GM23338 (cell line): ENCODE measurements at regions not wholly inside any gene's neighbourhood (a gene's known extent, or its start where the extent isn't known, plus 50 kb on each side); places are given as distances from the start of the nearest gene placed in this dataset.

Source experiments
- ATAC-seq: fragments of 200-7000 bp; cut with Tn5 transposase; 3 replicates; pipeline ENCODE4 v1.9.1; 2020
- DNase-seq: peaks from one replicate; pipeline ENCODE4 v3.0.0-alpha.2; 2015; ENCODE audit warnings: low spot score
- H2AFZ ChIP-seq: fragments of 200-600 bp; sonication (generic); 2 replicates; pipeline ENCODE4 v1.8.0; 2016; ENCODE audit warnings: antibody characterized with exemption, mild to moderate bottlenecking, moderate library complexity
- H3F3A ChIP-seq: fragments of 200-600 bp; sonication (generic); replicated peaks from 2 replicates; pipeline ENCODE4 v1.8.0; 2017; ENCODE audit warnings: antibody characterized with exemption, mixed run types, low read depth
- H3K27ac ChIP-seq: fragments of 200-600 bp; sonication (generic); 2 replicates; pipeline ENCODE4 v1.6.1; 2016; ENCODE audit warnings: low read depth
- H3K27me3 ChIP-seq: fragments of 200-600 bp; sonication (generic); 2 replicates; pipeline ENCODE4 v1.8.0; 2016; ENCODE audit warnings: mild to moderate bottlenecking, mixed run types, moderate library complexity; ENCODE audit not compliant: insufficient read depth
- H3K36me3 ChIP-seq: fragments of 200-600 bp; sonication (generic); 2 replicates; pipeline ENCODE4 v1.8.0; 2016; ENCODE audit warnings: mild to moderate bottlenecking; ENCODE audit not compliant: insufficient read depth
- H3K4me1 ChIP-seq: fragments of 200-600 bp; sonication (generic); 2 replicates; pipeline ENCODE4 v1.8.0; 2016; ENCODE audit warnings: mild to moderate bottlenecking, moderate library complexity; ENCODE audit not compliant: insufficient read depth
- H3K4me2 ChIP-seq: fragments of 200-600 bp; sonication (generic); 2 replicates; pipeline ENCODE4 v1.7.1; 2017; ENCODE audit warnings: mixed run types
- H3K4me3 ChIP-seq: fragments of 200-600 bp; sonication (generic); 2 replicates; pipeline ENCODE4 v1.6.1; 2016; ENCODE audit warnings: mixed run types
- H3K79me2 ChIP-seq: fragments of 200-600 bp; sonication (generic); replicated peaks from 2 replicates; pipeline ENCODE4 v1.8.0; 2017; ENCODE audit warnings: mild to moderate bottlenecking; ENCODE audit not compliant: insufficient read depth
- H3K9me2 ChIP-seq: fragments of 200-600 bp; sonication (generic); 2 replicates; pipeline ENCODE4 v1.8.0; 2017; ENCODE audit not compliant: insufficient read depth
- H4K20me1 ChIP-seq: fragments of 200-600 bp; sonication (generic); replicated peaks from 2 replicates; pipeline ENCODE4 v1.8.0; 2017; ENCODE audit warnings: mild to moderate bottlenecking; ENCODE audit not compliant: insufficient read depth
- H3K27ac Mint-ChIP-seq: 2 replicates; pipeline ENCODE4 v1.8.0; 2020; ENCODE audit warnings: inconsistent platforms, mild to moderate bottlenecking, moderate library complexity, mixed read lengths
- H3K27me3 Mint-ChIP-seq: 3 replicates; pipeline ENCODE4 v1.8.0; 2022; ENCODE audit warnings: low read depth, mild to moderate bottlenecking, moderate library complexity, mixed read lengths, inconsistent platforms; ENCODE audit not compliant: insufficient read depth, poor library complexity
- H3K36me3 Mint-ChIP-seq: 3 replicates; pipeline ENCODE4 v1.8.0; 2021; ENCODE audit warnings: low read depth, mild to moderate bottlenecking, inconsistent platforms, moderate library complexity, mixed read lengths
- H3K4me1 Mint-ChIP-seq: 3 replicates; pipeline ENCODE4 v1.8.0; 2020; ENCODE audit warnings: mild to moderate bottlenecking, inconsistent platforms, mixed read lengths
- H3K4me3 Mint-ChIP-seq: 3 replicates; pipeline ENCODE4 v1.8.0; 2021; ENCODE audit warnings: moderate library complexity, mild to moderate bottlenecking, inconsistent platforms, mixed read lengths
- H3K9me3 Mint-ChIP-seq: 3 replicates; pipeline ENCODE4 v1.8.0; 2020; ENCODE audit warnings: moderate library complexity, mild to moderate bottlenecking, inconsistent platforms, mixed read lengths
- CREB1 ChIP-seq: fragments of 250-450 bp; sonication (Bioruptor Pico); IDR thresholded peaks from 2 replicates; pipeline ENCODE4 v1.5.0; 2020; ENCODE audit warnings: low read depth, mild to moderate bottlenecking, moderate library complexity
- CTCF ChIP-seq, 2 experiments: fragments of 200-600 bp in 1 of 2; sonication (generic) in 1 of 2; conservative IDR thresholded peaks; 2 replicates each; pipeline versions ENCODE4 v1.5.1 to v1.6.1; 2016 to 2017; ENCODE audit warnings: antibody characterized with exemption in 2 of 2, low read depth in 2 of 2, mild to moderate bottlenecking in 2 of 2, moderate library complexity in 1 of 2
- EZH2 ChIP-seq: fragments of 200-600 bp; sonication (generic); IDR thresholded peaks from one replicate; pipeline ENCODE4 v1.8.0; 2017; ENCODE audit warnings: antibody characterized with exemption, mild to moderate bottlenecking, low read depth; ENCODE audit not compliant: unreplicated experiment
- EZH2phosphoT487 ChIP-seq: fragments of 200-600 bp; sonication (generic); IDR thresholded peaks from one replicate; pipeline ENCODE4 v1.8.1; 2018; ENCODE audit warnings: antibody characterized with exemption; ENCODE audit not compliant: unreplicated experiment
- JUNB ChIP-seq: IDR thresholded peaks from one replicate; pipeline ENCODE4 v1.6.1; 2016; ENCODE audit warnings: antibody characterized with exemption; ENCODE audit not compliant: unreplicated experiment
- NANOG ChIP-seq: IDR thresholded peaks from 2 replicates; pipeline ENCODE4 v1.6.1; 2016; ENCODE audit warnings: antibody characterized with exemption, borderline replicate concordance
- POLR2AphosphoS5 ChIP-seq: IDR thresholded peaks from 2 replicates; pipeline ENCODE4 v1.6.1; 2016; ENCODE audit warnings: antibody characterized with exemption, low read depth
- STAT1 ChIP-seq: IDR thresholded peaks from one replicate; pipeline ENCODE4 v1.6.1; 2016; ENCODE audit warnings: antibody characterized with exemption; ENCODE audit not compliant: unreplicated experiment
- ZNF114 ChIP-seq: fragments of 250-450 bp; sonication (Bioruptor Pico); IDR thresholded peaks from 2 replicates; pipeline ENCODE4 v1.5.0; 2020; ENCODE audit warnings: mild to moderate bottlenecking, moderate library complexity
- ZNF331 ChIP-seq: fragments of 250-450 bp; sonication (Bioruptor Pico); IDR thresholded peaks from 2 replicates; pipeline ENCODE4 v1.5.0; 2020; ENCODE audit warnings: low read depth, mild to moderate bottlenecking, moderate library complexity
- TF ChIP-seq, protein P1 (sequence below): IDR thresholded peaks from one replicate; pipeline ENCODE4 v1.6.1; 2018; ENCODE audit warnings: antibody characterized with exemption; ENCODE audit not compliant: unreplicated experiment
- TF ChIP-seq, protein P2 (sequence below): fragments of 250-450 bp; sonication (Bioruptor Pico); IDR thresholded peaks from 2 replicates; pipeline ENCODE4 v1.5.0; 2020; ENCODE audit warnings: mild to moderate bottlenecking, moderate library complexity
- TF ChIP-seq, protein P3 (sequence below): IDR thresholded peaks from 2 replicates; pipeline ENCODE4 v1.6.1; 2016; ENCODE audit warnings: antibody characterized with exemption

DNA sequence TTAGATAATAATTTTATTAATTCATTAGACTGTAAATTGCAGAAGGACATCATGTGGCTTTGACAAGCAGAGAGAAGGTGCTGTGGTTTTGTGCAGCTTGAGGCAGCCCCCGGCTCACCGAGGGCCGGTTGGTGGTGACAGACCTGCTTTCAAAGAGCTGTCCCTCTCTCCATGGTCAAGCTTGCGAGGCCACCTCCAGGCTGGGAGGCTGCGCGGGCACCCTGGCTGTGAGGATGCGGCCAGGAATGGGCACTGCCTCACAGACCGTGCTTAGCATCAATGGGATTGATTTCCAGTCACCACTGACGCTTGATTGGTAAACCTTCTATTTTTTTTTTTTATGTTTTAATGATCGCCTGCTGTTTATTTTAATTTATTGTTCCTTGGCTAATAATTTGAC lies 690.9 kb downstream of the GALR1 start:
- peaks cover 93% of the 10 kb centered on the region for H3K9me3 Mint-ChIP-seq
- Histone ChIP-seq H3K4me3 (no peak overlapping the region), H3K9me2 (no peaks in the 10 kb centered on the region)

More for the DNA sequence above, 690.9 kb downstream of the GALR1 start:
- Histone ChIP-seq H3K36me3 (peaks cover 9% of the 10 kb centered on the region; the same call in 1 of the 2 replicates), H2AFZ (no peak overlapping the region), H3F3A (no peaks in the 10 kb centered on the region), H3K4me1 (no peaks in the 10 kb centered on the region), H3K4me2 (no peak overlapping the region), H3K27me3 (no peaks in the 10 kb centered on the region), H3K79me2 (no peaks in the 10 kb centered on the region), H4K20me1 (no peaks in the 10 kb centered on the region), H3K27ac (no peak overlapping the region)
- Mint-ChIP-seq H3K4me1 (no peaks in the 10 kb centered on the region), H3K27ac (no peak overlapping the region), H3K36me3 (peaks cover 24% of the 10 kb centered on the region), H3K4me3 (no peak overlapping the region), H3K27me3 (no peaks in the 10 kb centered on the region)
- no peak for TF ChIP-seq STAT1
- no peak for TF ChIP-seq EZH2phosphoT487
- no peak for TF ChIP-seq ZNF114
- no peak for TF ChIP-seq CTCF (conservative IDR thresholded peaks at IDR 0.05; ENCODE audit: low read depth in 2 of 2)
- TF ChIP-seq NANOG, result no peak
- TF ChIP-seq, protein P1, sequence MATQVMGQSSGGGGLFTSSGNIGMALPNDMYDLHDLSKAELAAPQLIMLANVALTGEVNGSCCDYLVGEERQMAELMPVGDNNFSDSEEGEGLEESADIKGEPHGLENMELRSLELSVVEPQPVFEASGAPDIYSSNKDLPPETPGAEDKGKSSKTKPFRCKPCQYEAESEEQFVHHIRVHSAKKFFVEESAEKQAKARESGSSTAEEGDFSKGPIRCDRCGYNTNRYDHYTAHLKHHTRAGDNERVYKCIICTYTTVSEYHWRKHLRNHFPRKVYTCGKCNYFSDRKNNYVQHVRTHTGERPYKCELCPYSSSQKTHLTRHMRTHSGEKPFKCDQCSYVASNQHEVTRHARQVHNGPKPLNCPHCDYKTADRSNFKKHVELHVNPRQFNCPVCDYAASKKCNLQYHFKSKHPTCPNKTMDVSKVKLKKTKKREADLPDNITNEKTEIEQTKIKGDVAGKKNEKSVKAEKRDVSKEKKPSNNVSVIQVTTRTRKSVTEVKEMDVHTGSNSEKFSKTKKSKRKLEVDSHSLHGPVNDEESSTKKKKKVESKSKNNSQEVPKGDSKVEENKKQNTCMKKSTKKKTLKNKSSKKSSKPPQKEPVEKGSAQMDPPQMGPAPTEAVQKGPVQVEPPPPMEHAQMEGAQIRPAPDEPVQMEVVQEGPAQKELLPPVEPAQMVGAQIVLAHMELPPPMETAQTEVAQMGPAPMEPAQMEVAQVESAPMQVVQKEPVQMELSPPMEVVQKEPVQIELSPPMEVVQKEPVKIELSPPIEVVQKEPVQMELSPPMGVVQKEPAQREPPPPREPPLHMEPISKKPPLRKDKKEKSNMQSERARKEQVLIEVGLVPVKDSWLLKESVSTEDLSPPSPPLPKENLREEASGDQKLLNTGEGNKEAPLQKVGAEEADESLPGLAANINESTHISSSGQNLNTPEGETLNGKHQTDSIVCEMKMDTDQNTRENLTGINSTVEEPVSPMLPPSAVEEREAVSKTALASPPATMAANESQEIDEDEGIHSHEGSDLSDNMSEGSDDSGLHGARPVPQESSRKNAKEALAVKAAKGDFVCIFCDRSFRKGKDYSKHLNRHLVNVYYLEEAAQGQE, result no peak
- TF ChIP-seq POLR2AphosphoS5, result no peak
- TF ChIP-seq JUNB, result no peak
- TF ChIP-seq, protein P2, sequence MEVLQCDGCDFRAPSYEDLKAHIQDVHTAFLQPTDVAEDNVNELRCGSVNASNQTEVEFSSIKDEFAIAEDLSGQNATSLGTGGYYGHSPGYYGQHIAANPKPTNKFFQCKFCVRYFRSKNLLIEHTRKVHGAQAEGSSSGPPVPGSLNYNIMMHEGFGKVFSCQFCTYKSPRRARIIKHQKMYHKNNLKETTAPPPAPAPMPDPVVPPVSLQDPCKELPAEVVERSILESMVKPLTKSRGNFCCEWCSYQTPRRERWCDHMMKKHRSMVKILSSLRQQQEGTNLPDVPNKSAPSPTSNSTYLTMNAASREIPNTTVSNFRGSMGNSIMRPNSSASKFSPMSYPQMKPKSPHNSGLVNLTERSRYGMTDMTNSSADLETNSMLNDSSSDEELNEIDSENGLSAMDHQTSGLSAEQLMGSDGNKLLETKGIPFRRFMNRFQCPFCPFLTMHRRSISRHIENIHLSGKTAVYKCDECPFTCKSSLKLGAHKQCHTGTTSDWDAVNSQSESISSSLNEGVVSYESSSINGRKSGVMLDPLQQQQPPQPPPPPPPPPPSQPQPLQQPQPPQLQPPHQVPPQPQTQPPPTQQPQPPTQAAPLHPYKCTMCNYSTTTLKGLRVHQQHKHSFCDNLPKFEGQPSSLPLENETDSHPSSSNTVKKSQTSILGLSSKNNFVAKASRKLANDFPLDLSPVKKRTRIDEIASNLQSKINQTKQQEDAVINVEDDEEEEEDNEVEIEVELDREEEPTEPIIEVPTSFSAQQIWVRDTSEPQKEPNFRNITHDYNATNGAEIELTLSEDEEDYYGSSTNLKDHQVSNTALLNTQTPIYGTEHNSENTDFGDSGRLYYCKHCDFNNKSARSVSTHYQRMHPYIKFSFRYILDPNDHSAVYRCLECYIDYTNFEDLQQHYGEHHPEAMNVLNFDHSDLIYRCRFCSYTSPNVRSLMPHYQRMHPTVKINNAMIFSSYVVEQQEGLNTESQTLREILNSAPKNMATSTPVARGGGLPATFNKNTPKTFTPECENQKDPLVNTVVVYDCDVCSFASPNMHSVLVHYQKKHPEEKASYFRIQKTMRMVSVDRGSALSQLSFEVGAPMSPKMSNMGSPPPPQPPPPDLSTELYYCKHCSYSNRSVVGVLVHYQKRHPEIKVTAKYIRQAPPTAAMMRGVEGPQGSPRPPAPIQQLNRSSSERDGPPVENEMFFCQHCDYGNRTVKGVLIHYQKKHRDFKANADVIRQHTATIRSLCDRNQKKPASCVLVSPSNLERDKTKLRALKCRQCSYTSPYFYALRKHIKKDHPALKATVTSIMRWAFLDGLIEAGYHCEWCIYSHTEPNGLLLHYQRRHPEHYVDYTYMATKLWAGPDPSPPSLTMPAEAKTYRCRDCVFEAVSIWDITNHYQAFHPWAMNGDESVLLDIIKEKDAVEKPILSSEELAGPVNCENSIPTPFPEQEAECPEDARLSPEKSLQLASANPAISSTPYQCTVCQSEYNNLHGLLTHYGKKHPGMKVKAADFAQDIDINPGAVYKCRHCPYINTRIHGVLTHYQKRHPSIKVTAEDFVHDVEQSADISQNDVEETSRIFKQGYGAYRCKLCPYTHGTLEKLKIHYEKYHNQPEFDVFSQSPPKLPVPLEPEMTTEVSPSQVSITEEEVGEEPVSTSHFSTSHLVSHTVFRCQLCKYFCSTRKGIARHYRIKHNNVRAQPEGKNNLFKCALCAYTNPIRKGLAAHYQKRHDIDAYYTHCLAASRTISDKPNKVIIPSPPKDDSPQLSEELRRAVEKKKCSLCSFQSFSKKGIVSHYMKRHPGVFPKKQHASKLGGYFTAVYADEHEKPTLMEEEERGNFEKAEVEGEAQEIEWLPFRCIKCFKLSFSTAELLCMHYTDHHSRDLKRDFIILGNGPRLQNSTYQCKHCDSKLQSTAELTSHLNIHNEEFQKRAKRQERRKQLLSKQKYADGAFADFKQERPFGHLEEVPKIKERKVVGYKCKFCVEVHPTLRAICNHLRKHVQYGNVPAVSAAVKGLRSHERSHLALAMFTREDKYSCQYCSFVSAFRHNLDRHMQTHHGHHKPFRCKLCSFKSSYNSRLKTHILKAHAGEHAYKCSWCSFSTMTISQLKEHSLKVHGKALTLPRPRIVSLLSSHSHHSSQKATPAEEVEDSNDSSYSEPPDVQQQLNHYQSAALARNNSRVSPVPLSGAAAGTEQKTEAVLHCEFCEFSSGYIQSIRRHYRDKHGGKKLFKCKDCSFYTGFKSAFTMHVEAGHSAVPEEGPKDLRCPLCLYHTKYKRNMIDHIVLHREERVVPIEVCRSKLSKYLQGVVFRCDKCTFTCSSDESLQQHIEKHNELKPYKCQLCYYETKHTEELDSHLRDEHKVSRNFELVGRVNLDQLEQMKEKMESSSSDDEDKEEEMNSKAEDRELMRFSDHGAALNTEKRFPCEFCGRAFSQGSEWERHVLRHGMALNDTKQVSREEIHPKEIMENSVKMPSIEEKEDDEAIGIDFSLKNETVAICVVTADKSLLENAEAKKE (CRISPR knock-in tag), result no peak
- TF ChIP-seq CREB1 (CRISPR knock-in tag), result no peak
- TF ChIP-seq EZH2, result no peak
- TF ChIP-seq, protein P3, sequence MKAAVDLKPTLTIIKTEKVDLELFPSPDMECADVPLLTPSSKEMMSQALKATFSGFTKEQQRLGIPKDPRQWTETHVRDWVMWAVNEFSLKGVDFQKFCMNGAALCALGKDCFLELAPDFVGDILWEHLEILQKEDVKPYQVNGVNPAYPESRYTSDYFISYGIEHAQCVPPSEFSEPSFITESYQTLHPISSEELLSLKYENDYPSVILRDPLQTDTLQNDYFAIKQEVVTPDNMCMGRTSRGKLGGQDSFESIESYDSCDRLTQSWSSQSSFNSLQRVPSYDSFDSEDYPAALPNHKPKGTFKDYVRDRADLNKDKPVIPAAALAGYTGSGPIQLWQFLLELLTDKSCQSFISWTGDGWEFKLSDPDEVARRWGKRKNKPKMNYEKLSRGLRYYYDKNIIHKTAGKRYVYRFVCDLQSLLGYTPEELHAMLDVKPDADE, result no peak
- no peak for TF ChIP-seq ZNF331
- ATAC-seq (no peak), DNase-seq (no peak)
